ENCODE measurements at regions not wholly inside any gene's neighbourhood (a gene's known extent, or its start where the extent isn't known, plus 50 kb on each side); places are given as distances from the start of the nearest gene placed in this dataset.

GRCh38 chr1:238950017-238950416 is 436.4 kb upstream of the CHRM3 start:
- TF ChIP-seq POLR2A (IDR thresholded peaks at IDR 0.05), result no peak
- no peak for TF ChIP-seq CTCF (IDR thresholded peaks at IDR 0.05)
